ENCODE measurements at regions not wholly inside any gene's neighbourhood (a gene's known extent, or its start where the extent isn't known, plus 50 kb on each side); places are given as distances from the start of the nearest gene placed in this dataset.

DNA sequence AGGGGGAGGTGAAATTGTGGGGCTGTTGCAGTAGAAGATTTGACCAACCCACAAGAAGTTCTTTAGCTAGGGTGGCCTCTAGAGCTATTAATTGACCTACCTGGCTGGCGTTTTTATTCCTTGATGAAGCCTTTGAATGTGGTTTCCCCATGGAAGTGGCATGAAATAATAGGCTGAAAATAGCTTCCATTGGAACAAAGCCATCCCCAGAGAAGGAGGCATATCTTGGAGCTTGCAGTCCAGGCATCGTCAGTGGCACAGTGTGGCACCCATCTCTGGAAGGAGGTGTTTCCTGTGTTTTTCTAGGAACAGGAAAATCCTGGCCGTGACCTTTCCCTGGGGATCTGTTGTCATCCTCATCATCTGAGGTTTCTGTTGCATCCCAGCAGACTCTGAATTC, 96.3 kb upstream of the WDR1 start:
- no peaks in the 10 kb centered on the region for H3K4me1 ChIP-seq (ENCODE audit: control insufficient read depth, insufficient read depth, low read length)
- no peaks in the 10 kb centered on the region for H3K36me3 ChIP-seq (ENCODE audit: control insufficient read depth, insufficient read depth, low read length)
- H3K9ac ChIP-seq (ENCODE audit: low read length) = no peak overlapping the region
- no peak overlapping the region for H3K27ac ChIP-seq (ENCODE audit: low read depth, low read length)
- no peaks in the 10 kb centered on the region for H3K9me3 ChIP-seq (ENCODE audit: control insufficient read depth, insufficient read depth, low read depth, low read length)
- peaks cover 3% of the 10 kb centered on the region; the same call in 1 of the 2 replicates for H3K27me3 ChIP-seq (ENCODE audit: control insufficient read depth, insufficient read depth, low read length)
- H3K4me3 ChIP-seq (ENCODE audit: low read depth, low read length) = no peak overlapping the region

DNA sequence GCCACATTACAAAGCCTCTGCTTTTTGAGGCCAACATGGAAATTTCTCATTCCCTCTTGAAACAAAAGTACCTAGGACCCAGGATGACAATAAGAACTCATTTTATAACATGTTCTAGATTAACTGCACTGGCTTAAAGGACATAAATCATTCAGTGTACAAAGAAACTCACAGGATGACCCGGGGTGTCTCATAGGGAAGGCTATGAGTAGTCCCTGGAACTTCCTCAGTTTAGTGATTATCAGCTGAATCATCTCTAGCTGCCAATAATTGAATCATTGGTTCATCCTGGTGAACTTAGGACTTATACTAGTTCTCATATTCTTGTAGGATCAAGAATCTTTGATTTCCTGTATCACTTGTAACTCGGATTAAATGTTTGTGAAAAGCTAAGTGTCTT, 95.8 kb upstream of the WDR1 start:
- no peaks in the 10 kb centered on the region for H3K9me3 ChIP-seq (ENCODE audit: control insufficient read depth, insufficient read depth, low read depth, low read length)
- no peak overlapping the region for H3K27ac ChIP-seq (ENCODE audit: low read depth, low read length)
- H3K4me1 ChIP-seq (ENCODE audit: control insufficient read depth, insufficient read depth, low read length) = no peaks in the 10 kb centered on the region
- no peak overlapping the region for H3K4me3 ChIP-seq (ENCODE audit: low read depth, low read length)
- H3K27me3 ChIP-seq (ENCODE audit: control insufficient read depth, insufficient read depth, low read length) = peaks cover 8% of the 10 kb centered on the region; the same call in 1 of the 2 replicates
- no peaks in the 10 kb centered on the region for H3K36me3 ChIP-seq (ENCODE audit: control insufficient read depth, insufficient read depth, low read length)
- no peak overlapping the region for H3K9ac ChIP-seq (ENCODE audit: low read length)

DNA sequence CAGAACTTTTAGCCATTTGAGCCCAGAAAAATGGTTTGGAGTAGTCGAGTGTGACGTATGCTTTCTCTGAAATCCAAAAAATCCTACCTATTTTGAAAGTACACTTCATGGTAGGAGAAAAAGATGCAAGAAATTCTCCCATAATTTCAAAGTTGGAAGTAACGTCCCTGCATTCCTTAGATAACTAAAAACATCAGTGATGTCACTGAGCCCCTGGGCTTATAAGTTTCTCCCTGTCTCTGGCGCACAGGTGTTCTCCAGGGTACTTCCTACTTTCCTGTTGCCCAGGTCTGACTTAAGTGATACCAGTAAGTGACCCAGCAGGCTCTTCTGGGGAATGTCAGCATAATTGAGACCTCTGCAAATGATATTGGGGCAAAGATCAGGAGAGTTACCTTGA, 90.5 kb upstream of the WDR1 start:
- Histone ChIP-seq H3K4me1 (ENCODE audit: control insufficient read depth, insufficient read depth, low read length) (no peaks in the 10 kb centered on the region), H3K27me3 (ENCODE audit: control insufficient read depth, insufficient read depth, low read length) (peaks cover 21% of the 10 kb centered on the region; the same call in 1 of the 2 replicates), H3K9me3 (ENCODE audit: control insufficient read depth, insufficient read depth, low read depth, low read length) (no peaks in the 10 kb centered on the region), H3K27ac (ENCODE audit: low read depth, low read length) (no peak overlapping the region), H3K9ac (ENCODE audit: low read length) (no peak overlapping the region), H3K36me3 (ENCODE audit: control insufficient read depth, insufficient read depth, low read length) (no peaks in the 10 kb centered on the region), H3K4me3 (ENCODE audit: low read depth, low read length) (no peak overlapping the region)

DNA sequence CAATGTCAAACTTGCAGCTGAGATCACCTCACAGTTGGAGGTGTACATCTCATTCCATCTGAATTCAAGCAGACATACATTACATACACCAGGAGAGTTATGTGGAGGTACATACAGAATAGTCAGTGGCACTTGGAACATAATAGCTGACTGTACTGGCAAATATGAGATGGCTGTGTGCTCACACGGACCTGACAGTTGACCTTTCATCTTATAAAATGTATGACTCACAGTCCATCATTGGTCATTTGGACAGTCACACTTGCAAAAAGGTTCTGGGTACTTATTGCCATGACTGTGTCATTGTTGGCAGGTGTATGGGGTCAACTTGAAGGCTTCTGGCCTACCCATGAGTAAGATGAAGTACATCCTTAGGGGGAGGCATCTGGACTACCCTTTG, 88.6 kb upstream of the WDR1 start:
- no peaks in the 10 kb centered on the region for H3K9me3 ChIP-seq (ENCODE audit: control insufficient read depth, insufficient read depth, low read depth, low read length)
- H3K27me3 ChIP-seq (ENCODE audit: control insufficient read depth, insufficient read depth, low read length) = peaks cover 21% of the 10 kb centered on the region; the same call in 1 of the 2 replicates
- H3K27ac ChIP-seq (ENCODE audit: low read depth, low read length) = no peak overlapping the region
- no peaks in the 10 kb centered on the region for H3K4me1 ChIP-seq (ENCODE audit: control insufficient read depth, insufficient read depth, low read length)
- no peak overlapping the region for H3K9ac ChIP-seq (ENCODE audit: low read length)
- H3K4me3 ChIP-seq (ENCODE audit: low read depth, low read length) = no peak overlapping the region
- H3K36me3 ChIP-seq (ENCODE audit: control insufficient read depth, insufficient read depth, low read length) = no peaks in the 10 kb centered on the region

DNA sequence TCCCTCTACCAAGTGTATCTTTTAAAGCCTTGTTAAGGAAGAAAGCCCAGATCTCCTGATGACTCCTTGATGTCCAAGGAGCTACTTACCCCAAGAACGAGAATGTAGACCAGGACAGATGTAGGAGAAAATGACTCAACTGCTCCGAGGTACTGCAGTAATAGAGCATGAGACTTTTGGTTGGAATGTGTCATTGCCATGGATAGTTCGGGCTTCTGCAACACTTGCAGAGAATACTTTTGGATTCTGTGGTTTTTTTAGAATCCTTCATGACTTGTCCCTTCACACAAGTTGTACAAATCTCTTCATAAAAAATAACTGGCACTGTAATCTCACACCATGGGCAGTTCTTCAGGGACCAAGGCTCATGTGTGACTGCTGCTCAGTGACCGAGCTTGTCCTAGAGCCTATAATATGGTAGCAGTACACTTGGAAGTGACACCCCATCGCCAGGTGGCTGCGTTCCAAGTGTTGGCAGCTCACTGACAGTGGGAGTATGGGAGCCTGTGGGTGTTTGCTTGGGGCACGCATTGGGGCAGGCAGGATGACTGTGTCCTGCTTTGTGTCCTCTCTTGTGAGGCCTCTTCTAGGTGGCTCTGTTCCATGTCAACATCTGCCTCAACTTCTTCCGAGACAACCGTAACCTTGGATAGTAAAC, 87.9 kb upstream of the WDR1 start:
- H3K27ac ChIP-seq (ENCODE audit: low read depth, low read length) = no peak overlapping the region
- H3K4me3 ChIP-seq (ENCODE audit: low read depth, low read length) = no peak overlapping the region

DNA sequence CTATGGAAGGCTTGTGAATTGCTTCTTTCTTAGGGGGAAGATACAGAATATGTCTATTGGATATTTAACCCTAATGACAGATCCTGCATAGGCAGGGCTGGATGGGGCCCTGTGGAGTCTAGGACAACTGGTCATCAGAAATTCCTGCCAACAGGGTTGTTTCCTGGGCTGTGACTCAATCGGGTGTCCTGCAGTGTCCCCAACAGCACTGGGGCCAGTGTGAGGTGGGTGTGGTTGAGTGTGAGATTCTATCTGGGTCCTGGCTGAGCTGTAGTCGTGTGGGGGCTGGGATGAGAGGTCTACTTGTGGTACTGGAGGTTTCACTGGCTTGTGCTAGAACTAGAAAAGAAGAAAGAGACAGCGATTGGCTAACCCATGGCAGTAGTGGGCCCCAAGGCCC, 87.3 kb upstream of the WDR1 start:
- Histone ChIP-seq H3K27me3 (ENCODE audit: control insufficient read depth, insufficient read depth, low read length) (peaks cover 21% of the 10 kb centered on the region; the same call in 1 of the 2 replicates), H3K9ac (ENCODE audit: low read length) (no peak overlapping the region), H3K36me3 (ENCODE audit: control insufficient read depth, insufficient read depth, low read length) (no peaks in the 10 kb centered on the region), H3K27ac (ENCODE audit: low read depth, low read length) (no peak overlapping the region), H3K4me3 (ENCODE audit: low read depth, low read length) (no peak overlapping the region), H3K9me3 (ENCODE audit: control insufficient read depth, insufficient read depth, low read depth, low read length) (no peaks in the 10 kb centered on the region), H3K4me1 (ENCODE audit: control insufficient read depth, insufficient read depth, low read length) (no peaks in the 10 kb centered on the region)

More for the DNA sequence above, 87.9 kb upstream of the WDR1 start:
- Histone ChIP-seq H3K27me3 (ENCODE audit: control insufficient read depth, insufficient read depth, low read length) (peaks cover 21% of the 10 kb centered on the region; the same call in 1 of the 2 replicates), H3K36me3 (ENCODE audit: control insufficient read depth, insufficient read depth, low read length) (no peaks in the 10 kb centered on the region), H3K4me1 (ENCODE audit: control insufficient read depth, insufficient read depth, low read length) (no peaks in the 10 kb centered on the region), H3K9ac (ENCODE audit: low read length) (no peak overlapping the region), H3K9me3 (ENCODE audit: control insufficient read depth, insufficient read depth, low read depth, low read length) (no peaks in the 10 kb centered on the region)

DNA sequence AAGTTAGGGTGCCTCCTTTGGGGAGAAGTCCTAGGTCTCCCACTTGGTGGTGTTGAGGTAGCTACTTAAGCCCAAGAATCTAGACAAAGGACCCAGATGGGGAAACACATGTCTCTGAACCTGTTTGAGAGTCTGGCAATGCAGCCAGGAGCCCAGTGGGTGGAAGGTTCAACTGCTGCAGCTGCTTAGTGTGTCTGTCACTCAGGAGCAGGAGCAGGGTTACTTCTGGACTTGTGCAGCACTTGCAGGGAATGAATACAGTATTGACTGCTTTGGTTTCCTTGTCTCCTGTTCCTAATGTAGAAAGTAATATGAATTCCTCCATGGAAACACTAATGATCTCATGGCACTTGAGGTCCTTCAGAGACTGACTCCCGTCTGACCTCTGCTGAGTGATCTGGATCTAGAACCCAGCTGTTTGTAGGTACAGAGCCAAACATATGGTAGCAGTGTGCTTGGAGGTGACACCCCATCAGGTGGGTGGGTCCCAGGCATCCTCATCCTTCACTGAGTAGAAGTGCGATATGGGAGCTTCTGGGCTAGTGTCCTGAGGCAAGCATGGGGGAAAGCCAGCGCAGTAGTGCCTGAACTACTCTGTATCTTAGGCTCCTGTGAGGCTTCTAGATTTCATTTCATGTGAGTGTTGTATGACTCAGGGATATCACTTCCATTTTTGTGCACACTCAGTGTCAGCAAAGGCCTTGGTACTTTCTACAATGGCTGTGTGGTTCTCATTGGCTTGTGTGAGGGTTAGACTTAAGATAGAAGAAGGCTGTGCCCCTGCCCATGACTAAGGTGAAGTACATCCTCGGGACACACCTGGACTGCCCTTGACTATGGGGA, 85.0 kb upstream of the WDR1 start:
- Histone ChIP-seq H3K4me3 (ENCODE audit: low read depth, low read length) (no peak overlapping the region), H3K9ac (ENCODE audit: low read length) (no peak overlapping the region), H3K4me1 (ENCODE audit: control insufficient read depth, insufficient read depth, low read length) (no peaks in the 10 kb centered on the region), H3K36me3 (ENCODE audit: control insufficient read depth, insufficient read depth, low read length) (no peaks in the 10 kb centered on the region), H3K27ac (ENCODE audit: low read depth, low read length) (no peak overlapping the region), H3K27me3 (ENCODE audit: control insufficient read depth, insufficient read depth, low read length) (peaks cover 11% of the 10 kb centered on the region; the same call in 1 of the 2 replicates), H3K9me3 (ENCODE audit: control insufficient read depth, insufficient read depth, low read depth, low read length) (no peaks in the 10 kb centered on the region)

DNA sequence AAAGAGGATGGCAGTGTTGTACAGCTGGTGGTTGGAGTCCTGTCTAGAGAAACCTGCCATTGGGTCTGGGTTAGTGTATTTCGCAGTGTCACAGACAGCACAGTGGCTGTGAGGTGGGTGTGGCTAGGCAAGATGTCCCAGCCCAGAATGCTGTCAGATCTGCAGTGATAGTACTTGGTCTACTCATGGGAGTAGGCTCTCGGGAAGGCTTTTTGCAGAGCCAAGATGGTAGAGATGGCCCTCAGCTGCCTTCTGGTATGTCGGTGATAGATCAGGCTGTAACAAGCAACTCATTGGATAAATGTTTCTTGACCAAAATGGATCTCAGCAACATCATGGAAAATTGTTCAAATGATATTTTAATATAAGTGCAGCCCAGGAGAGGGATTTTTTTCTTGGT, 84.3 kb upstream of the WDR1 start:
- Histone ChIP-seq H3K4me1 (ENCODE audit: control insufficient read depth, insufficient read depth, low read length) (no peaks in the 10 kb centered on the region), H3K4me3 (ENCODE audit: low read depth, low read length) (no peak overlapping the region), H3K36me3 (ENCODE audit: control insufficient read depth, insufficient read depth, low read length) (no peaks in the 10 kb centered on the region)

DNA sequence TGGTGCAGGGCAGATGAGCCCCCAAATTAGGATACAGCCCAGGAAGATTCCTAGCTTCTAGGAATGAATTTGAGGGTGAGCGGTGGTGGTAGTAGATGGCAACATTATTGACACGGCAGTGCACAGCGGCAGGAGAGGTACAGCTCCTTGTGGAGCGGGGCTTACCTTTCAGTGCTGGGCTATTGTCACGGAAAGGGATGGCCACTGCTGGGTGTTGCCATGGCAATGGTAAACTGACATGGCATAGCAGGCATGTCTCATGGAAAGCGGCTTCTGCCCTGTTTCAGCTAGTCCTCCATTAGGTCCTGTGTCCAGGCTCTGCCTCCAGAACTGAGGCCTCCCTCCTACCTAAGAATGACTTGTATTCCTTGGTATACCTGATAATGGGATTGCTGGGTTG, 81.8 kb upstream of the WDR1 start:
- Histone ChIP-seq H3K36me3 (ENCODE audit: control insufficient read depth, insufficient read depth, low read length) (no peaks in the 10 kb centered on the region), H3K9me3 (ENCODE audit: control insufficient read depth, insufficient read depth, low read depth, low read length) (no peaks in the 10 kb centered on the region), H3K27ac (ENCODE audit: low read depth, low read length) (no peak overlapping the region), H3K27me3 (ENCODE audit: control insufficient read depth, insufficient read depth, low read length) (peaks cover 1% of the 10 kb centered on the region; the same call in 1 of the 2 replicates), H3K9ac (ENCODE audit: low read length) (no peak overlapping the region), H3K4me1 (ENCODE audit: control insufficient read depth, insufficient read depth, low read length) (no peaks in the 10 kb centered on the region), H3K4me3 (ENCODE audit: low read depth, low read length) (no peak overlapping the region)

More for the DNA sequence above, 84.3 kb upstream of the WDR1 start:
- H3K9ac ChIP-seq (ENCODE audit: low read length) = no peak overlapping the region
- no peaks in the 10 kb centered on the region for H3K9me3 ChIP-seq (ENCODE audit: control insufficient read depth, insufficient read depth, low read depth, low read length)
- H3K27ac ChIP-seq (ENCODE audit: low read depth, low read length) = no peak overlapping the region
- peaks cover 4% of the 10 kb centered on the region; the same call in 1 of the 2 replicates for H3K27me3 ChIP-seq (ENCODE audit: control insufficient read depth, insufficient read depth, low read length)

DNA sequence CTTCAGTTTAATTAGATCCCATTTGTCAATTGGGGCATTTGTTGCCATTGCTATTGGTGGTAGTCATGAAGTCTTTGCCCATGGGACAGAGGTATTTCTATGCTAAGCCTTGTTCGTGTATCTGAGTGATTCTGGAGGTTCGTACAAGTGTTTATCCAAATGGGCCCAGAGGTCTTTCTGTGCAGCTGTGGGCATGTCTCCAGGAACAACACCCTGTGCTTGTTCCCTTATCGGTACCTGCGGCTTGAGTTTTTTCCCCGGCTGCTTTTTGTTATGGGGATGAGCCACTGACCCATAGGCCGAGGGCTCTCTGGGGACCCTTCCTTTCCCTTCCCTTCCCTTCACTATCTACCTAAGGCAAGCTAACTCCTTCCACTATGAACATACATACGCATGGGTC, 81.4 kb upstream of the WDR1 start:
- Histone ChIP-seq H3K4me1 (ENCODE audit: control insufficient read depth, insufficient read depth, low read length) (no peaks in the 10 kb centered on the region), H3K27me3 (ENCODE audit: control insufficient read depth, insufficient read depth, low read length) (peaks cover 5% of the 10 kb centered on the region; the same call in 1 of the 2 replicates), H3K9ac (ENCODE audit: low read length) (no peak overlapping the region), H3K36me3 (ENCODE audit: control insufficient read depth, insufficient read depth, low read length) (no peaks in the 10 kb centered on the region), H3K4me3 (ENCODE audit: low read depth, low read length) (no peak overlapping the region), H3K9me3 (ENCODE audit: control insufficient read depth, insufficient read depth, low read depth, low read length) (no peaks in the 10 kb centered on the region), H3K27ac (ENCODE audit: low read depth, low read length) (no peak overlapping the region)

DNA sequence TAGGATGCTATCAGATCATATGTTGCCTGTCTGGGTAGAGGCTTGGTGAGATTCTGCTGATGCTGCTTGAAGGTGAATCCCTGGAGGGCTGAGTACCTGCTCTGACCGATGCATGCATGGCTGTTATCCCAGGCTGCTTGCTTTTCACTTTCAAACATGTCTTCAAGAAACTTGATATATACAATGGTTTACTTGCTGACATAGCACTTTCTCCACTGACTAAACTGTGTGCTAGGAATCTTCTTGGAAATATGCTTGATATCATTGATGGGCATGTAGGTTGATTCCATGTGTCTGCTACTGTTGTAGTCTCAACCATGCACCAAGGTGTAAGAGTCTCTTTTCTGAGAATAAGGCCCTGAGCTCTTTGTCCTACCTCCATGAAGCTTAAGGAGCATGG, 79.6 kb upstream of the WDR1 start:
- peaks cover 8% of the 10 kb centered on the region; the same call in 1 of the 2 replicates for H3K27me3 ChIP-seq (ENCODE audit: control insufficient read depth, insufficient read depth, low read length)
- no peaks in the 10 kb centered on the region for H3K36me3 ChIP-seq (ENCODE audit: control insufficient read depth, insufficient read depth, low read length)
- H3K9me3 ChIP-seq (ENCODE audit: control insufficient read depth, insufficient read depth, low read depth, low read length) = no peaks in the 10 kb centered on the region
- no peak overlapping the region for H3K27ac ChIP-seq (ENCODE audit: low read depth, low read length)
- H3K4me1 ChIP-seq (ENCODE audit: control insufficient read depth, insufficient read depth, low read length) = no peaks in the 10 kb centered on the region
- H3K9ac ChIP-seq (ENCODE audit: low read length) = no peak overlapping the region
- H3K4me3 ChIP-seq (ENCODE audit: low read depth, low read length) = no peak overlapping the region

All from HUES6 (cell line).